ENCODE measurements at regions not wholly inside any gene's neighbourhood (a gene's known extent, or its start where the extent isn't known, plus 50 kb on each side); places are given as distances from the start of the nearest gene placed in this dataset.
A peak's percentile ranks its signal among the peaks of the same experiment; 100 is the strongest.

- TF ChIP-seq CTCF (IDR thresholded peaks at IDR 0.05) (peak; percentile 89), ZFX (IDR thresholded peaks at IDR 0.05; ENCODE audit: borderline replicate concordance) (no peak)
Observed at GRCh38 chr4:111943796-111944203, 201.5 kb upstream of the FAM241A start.
